ENCODE measurements at regions not wholly inside any gene's neighbourhood (a gene's known extent, or its start where the extent isn't known, plus 50 kb on each side); places are given as distances from the start of the nearest gene placed in this dataset.

- POLR2A ChIA-PET (ENCODE audit: unreplicated experiment), result no interaction called here
- no peak overlapping the region for H3K14ac ChIP-seq (replicated peaks; ENCODE audit: low read depth, low read length)
- H3K9ac ChIP-seq (ENCODE audit: low read depth, low read length), result no peak overlapping the region
- no peak overlapping the region for H4K91ac ChIP-seq (ENCODE audit: insufficient read depth, low read depth, low read length)
- no peaks in the 10 kb centered on the region for H3K4me1 ChIP-seq (ENCODE audit: control insufficient read depth, insufficient read depth, low read length)
- no peak overlapping the region for H2BK5ac ChIP-seq (ENCODE audit: low read depth, low read length, poor library complexity, severe bottlenecking)
- no TSS peak for BruUV-seq (replicated peaks)
- H2AFZ ChIP-seq (replicated peaks; ENCODE audit: low read length, poor library complexity), result peak overlapping the region; percentile 37
- DNase-seq (no peak), ATAC-seq (ENCODE audit: low read depth) (no peak)
- H3K18ac ChIP-seq (ENCODE audit: low read depth, low read length), result no peak overlapping the region
- no peak overlapping the region for H3K4ac ChIP-seq (ENCODE audit: low read depth, low read length)
- no peak overlapping the region for H3K56ac ChIP-seq (ENCODE audit: extremely low read depth, insufficient read depth, low read length)
- WGBS, 2 experiments (ENCODE audit: extremely low coverage in 2 of 2, insufficient read length in 1 of 2), result 0% methylated on average over 2 of the region's 13 CpGs; no CpG with 5 or more reads in 1 of the 2 experiments
- H3K27me3 ChIP-seq (ENCODE audit: control insufficient read depth, insufficient read depth, low read length), result peaks cover 27% of the 10 kb centered on the region
- no peak overlapping the region for H2BK20ac ChIP-seq (ENCODE audit: low read depth, low read length)
- CTCF ChIA-PET, result interaction anchor here (0.6 kb wide), 1 partner anchor 1381 kb away, joined by 3 read pairs; no protein-coding TSS in a partner anchor
- H2BK15ac ChIP-seq (ENCODE audit: low read depth, low read length), result no peak overlapping the region
- no peaks in the 10 kb centered on the region for H4K20me1 ChIP-seq (ENCODE audit: insufficient read depth, low read length)
- no peak overlapping the region for H2AK9ac ChIP-seq (replicated peaks; ENCODE audit: low read depth, low read length, poor library complexity)
- no peak overlapping the region for H2BK120ac ChIP-seq (ENCODE audit: low read depth, low read length)
- in situ Hi-C loops (cut with MboI; ENCODE audit: low sequenced_read_pairs) (no loop called here), dilution Hi-C loops (cut with HindIII; ENCODE audit: low sequenced_read_pairs, unreplicated experiment) (no loop called here), intact Hi-C loops (cut with micrococcal nuclease) (loop anchor here (10.0 kb wide), 3 partner anchors 515 to 1095 kb away; partner anchors contain the start of gene SGCD)
- H4K8ac ChIP-seq (ENCODE audit: low read depth in 2 of 2, low read length in 2 of 2), result no peak overlapping the region
- H2AK5ac ChIP-seq (ENCODE audit: low read depth, low read length), result no peak overlapping the region
- no peak for TF ChIP-seq RAD21 (IDR thresholded peaks at IDR 0.05; ENCODE audit: low read length)
- TF ChIP-seq POLR2A (IDR thresholded peaks at IDR 0.05; ENCODE audit: low read depth, low read length), result no peak
- TF ChIP-seq CTCF (conservative IDR thresholded peaks at IDR 0.05; ENCODE audit: low read depth, low read length), result no peak
- no peak for TF ChIP-seq CHD1 (IDR thresholded peaks at IDR 0.05; ENCODE audit: low read depth, low read length)
- no peak for TF ChIP-seq FOS (IDR thresholded peaks at IDR 0.05; ENCODE audit: low read depth, low read length)
- TF ChIP-seq NFE2L2 (IDR thresholded peaks at IDR 0.05; ENCODE audit: low read depth, low read length), result no peak
- no peak for TF ChIP-seq USF2 (IDR thresholded peaks at IDR 0.05; ENCODE audit: low read depth, low read length)
- TF ChIP-seq RCOR1 (IDR thresholded peaks at IDR 0.05; ENCODE audit: insufficient replicate concordance, low read length), result no peak
- TF ChIP-seq RFX5 (IDR thresholded peaks at IDR 0.05; ENCODE audit: low read depth, low read length), result no peak
- no peak for TF ChIP-seq CEBPB (IDR thresholded peaks at IDR 0.05; ENCODE audit: low read depth, low read length)
- TF ChIP-seq BHLHE40 (IDR thresholded peaks at IDR 0.05; ENCODE audit: low read depth, low read length), result no peak
- TF ChIP-seq MXI1 (IDR thresholded peaks at IDR 0.05; ENCODE audit: borderline replicate concordance, low read depth, low read length), result no peak
- TF ChIP-seq MAFK (IDR thresholded peaks at IDR 0.05; ENCODE audit: low read depth, low read length), result no peak
- TF ChIP-seq MAZ (IDR thresholded peaks at IDR 0.05; ENCODE audit: borderline replicate concordance, low read depth, low read length), result no peak
- TF ChIP-seq, protein P1, sequence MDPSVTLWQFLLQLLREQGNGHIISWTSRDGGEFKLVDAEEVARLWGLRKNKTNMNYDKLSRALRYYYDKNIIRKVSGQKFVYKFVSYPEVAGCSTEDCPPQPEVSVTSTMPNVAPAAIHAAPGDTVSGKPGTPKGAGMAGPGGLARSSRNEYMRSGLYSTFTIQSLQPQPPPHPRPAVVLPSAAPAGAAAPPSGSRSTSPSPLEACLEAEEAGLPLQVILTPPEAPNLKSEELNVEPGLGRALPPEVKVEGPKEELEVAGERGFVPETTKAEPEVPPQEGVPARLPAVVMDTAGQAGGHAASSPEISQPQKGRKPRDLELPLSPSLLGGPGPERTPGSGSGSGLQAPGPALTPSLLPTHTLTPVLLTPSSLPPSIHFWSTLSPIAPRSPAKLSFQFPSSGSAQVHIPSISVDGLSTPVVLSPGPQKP (IDR thresholded peaks at IDR 0.05; ENCODE audit: borderline replicate concordance, low read depth, low read length), result no peak
- TF ChIP-seq SMC3 (IDR thresholded peaks at IDR 0.05; ENCODE audit: low read depth, low read length), result no peak
- no peak overlapping the region for H4K5ac ChIP-seq (ENCODE audit: low read depth, low read length)
- no peak overlapping the region for H3K23ac ChIP-seq (ENCODE audit: low read depth, low read length)
- no peaks in the 10 kb centered on the region for H3K79me1 ChIP-seq (ENCODE audit: low read depth in 1 of 2, low read length in 2 of 2)
- H3K9me1 ChIP-seq (ENCODE audit: insufficient read depth, low read length), result no peaks in the 10 kb centered on the region
- no peak overlapping the region for H3K27ac ChIP-seq (ENCODE audit: insufficient read depth, low read length)
- H3K36me3 ChIP-seq (ENCODE audit: control insufficient read depth, insufficient read depth, low read length), result no peaks in the 10 kb centered on the region
- no peak overlapping the region; the same call in 1 of the 2 replicates for H3K4me3 ChIP-seq (ENCODE audit: insufficient read depth, low read depth, low read length)
- H3K4me2 ChIP-seq (ENCODE audit: low read depth, low read length), result peak overlapping the region; percentile 52; the same call in 1 of the 2 replicates
- H3K9me3 ChIP-seq (ENCODE audit: control insufficient read depth, insufficient read depth, low read length), result no peaks in the 10 kb centered on the region
Measured at GRCh38 chr5:155729684-155730059, 597.3 kb upstream of the SGCD start.
